ENCODE measurements at regions not wholly inside any gene's neighbourhood (a gene's known extent, or its start where the extent isn't known, plus 50 kb on each side); places are given as distances from the start of the nearest gene placed in this dataset.

DNA sequence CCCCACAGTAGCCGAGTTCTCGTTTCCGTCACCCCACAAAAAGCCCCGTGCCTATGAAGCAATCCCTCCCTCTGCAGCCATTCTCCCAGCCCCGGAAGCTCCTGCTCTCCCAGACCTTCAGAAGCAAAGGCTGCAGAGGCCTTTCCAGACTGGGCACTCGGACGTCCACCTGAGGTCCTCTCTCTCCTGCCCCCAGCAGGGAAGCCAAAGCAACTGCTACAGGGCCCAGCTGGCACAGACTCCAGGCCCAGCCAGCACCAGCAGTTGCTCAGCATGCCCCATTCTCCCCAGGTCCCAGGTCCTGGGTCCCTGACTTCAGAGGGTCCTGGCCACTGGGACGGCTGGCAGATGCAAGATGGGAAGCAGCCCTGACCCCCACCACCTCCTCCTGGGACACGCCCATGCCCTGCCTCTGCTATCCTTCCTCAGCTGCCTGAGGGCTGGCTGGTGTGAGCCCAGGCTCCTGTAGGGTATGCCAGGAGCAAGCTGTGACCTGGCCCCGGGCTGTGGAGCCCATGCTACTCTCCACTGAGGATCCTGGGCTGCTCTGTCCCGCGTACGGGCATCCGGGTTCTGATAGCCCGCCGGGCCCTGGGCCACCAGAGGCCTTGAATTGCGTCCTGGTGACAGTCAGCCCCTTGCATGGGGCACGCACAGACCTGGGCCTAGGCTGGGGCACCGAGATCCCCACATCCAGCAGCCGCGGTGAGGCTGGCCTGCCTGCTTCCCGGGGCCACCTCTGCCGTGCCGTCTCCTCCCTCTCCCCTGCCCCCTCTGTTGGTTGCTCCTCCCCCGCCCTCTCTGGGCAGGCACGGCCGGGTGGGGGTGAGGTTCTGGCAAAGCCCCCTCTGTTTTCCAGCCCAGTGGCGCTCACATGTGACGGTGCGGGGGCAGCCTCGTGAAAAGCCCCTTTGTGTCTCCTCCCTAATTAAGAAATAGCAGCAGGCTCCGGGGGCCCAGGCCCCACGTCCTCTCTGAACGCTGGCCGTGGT, 1310.3 kb downstream of the BRD1 start:
- DNase-seq = no peak
- intact Hi-C loops (cut with DNase I) = no loop called here
- 64 to 69% methylated on average over 7 to 10 of the region's 35 CpGs for WGBS, 2 donors
- H3K36me3 ChIP-seq = no peaks in the 10 kb centered on the region
- peaks cover 0 to 11% (median 0%) of the 10 kb centered on the region in 4 donors for H3K27me3 ChIP-seq
- TF ChIP-seq, protein P1, sequence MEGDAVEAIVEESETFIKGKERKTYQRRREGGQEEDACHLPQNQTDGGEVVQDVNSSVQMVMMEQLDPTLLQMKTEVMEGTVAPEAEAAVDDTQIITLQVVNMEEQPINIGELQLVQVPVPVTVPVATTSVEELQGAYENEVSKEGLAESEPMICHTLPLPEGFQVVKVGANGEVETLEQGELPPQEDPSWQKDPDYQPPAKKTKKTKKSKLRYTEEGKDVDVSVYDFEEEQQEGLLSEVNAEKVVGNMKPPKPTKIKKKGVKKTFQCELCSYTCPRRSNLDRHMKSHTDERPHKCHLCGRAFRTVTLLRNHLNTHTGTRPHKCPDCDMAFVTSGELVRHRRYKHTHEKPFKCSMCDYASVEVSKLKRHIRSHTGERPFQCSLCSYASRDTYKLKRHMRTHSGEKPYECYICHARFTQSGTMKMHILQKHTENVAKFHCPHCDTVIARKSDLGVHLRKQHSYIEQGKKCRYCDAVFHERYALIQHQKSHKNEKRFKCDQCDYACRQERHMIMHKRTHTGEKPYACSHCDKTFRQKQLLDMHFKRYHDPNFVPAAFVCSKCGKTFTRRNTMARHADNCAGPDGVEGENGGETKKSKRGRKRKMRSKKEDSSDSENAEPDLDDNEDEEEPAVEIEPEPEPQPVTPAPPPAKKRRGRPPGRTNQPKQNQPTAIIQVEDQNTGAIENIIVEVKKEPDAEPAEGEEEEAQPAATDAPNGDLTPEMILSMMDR (IDR thresholded peaks at IDR 0.05) = no peak
- TF ChIP-seq POLR2A (IDR thresholded peaks at IDR 0.05) = no peak
- no peak overlapping the region for H3K4me3 ChIP-seq
- no peaks in the 10 kb centered on the region for H3K4me1 ChIP-seq
- H3K9me3 ChIP-seq = no peaks in the 10 kb centered on the region
- no peak overlapping the region for H3K27ac ChIP-seq

DNA sequence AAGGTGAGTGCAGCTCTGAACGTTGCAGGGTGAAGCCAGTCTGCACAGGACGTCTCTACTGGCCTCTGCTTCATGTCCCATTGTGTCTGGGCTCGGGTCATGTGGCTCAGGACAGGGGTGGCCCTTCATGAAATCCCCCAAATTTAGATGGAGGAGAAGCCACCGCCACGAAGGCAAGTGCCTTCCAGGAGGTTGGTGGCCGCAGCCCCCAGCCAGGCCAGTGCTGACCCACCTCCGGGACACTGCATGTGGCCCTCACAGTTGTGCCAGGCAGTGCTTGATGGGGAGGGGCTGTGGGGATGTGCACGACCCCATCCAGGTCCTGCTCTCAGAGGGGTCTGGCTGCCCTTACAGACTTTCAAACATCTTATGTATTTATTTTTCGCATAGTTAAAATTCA, 1311.1 kb downstream of the BRD1 start:
- TF ChIP-seq, protein P1 (IDR thresholded peaks at IDR 0.05) = no peak
- no peak for TF ChIP-seq POLR2A (IDR thresholded peaks at IDR 0.05)
- Histone ChIP-seq H3K27me3 (peaks cover 0 to 4% (median 0%) of the 10 kb centered on the region in 4 donors), H3K4me1 (no peaks in the 10 kb centered on the region), H3K36me3 (no peaks in the 10 kb centered on the region), H3K9me3 (no peaks in the 10 kb centered on the region), H3K4me3 (no peak overlapping the region), H3K27ac (no peak overlapping the region)
- DNase-seq = no peak
- 72 to 74% methylated on average over 4 of the region's 9 CpGs for WGBS, 2 donors
- intact Hi-C loops (cut with DNase I) = no loop called here

DNA sequence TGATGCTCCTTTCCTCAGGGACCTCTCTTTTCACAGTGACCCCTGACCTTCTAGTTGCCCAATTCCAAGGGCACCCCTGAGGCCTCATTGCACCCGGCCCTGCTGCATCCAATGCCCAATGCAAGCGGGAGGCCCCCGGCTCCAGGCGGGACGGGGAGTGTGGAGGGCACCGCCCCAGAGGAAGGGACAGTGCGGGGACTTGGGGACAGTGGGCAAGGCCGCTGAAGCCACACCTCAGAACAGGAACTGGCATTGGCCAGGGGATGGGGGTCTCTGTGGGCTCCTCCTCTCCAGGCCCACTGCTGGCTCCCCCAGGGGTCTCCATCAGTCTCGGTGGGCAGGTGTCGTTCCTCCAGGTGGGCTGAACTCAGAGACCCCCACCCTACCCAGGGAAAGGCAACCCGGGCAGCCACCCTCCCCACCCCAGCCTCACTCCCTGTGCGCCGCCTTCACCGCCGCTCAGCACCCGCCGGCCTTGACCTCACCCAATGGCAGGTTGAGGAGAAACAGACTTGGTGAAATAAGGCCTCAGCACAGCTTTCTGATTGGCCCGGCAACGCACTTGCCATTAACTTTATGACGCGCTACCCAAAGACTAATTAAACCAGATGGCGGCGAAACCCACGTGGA, 1312.0 kb downstream of the BRD1 start:
- WGBS, 2 donors = 83 to 91% methylated on average over 10 to 13 of the region's 24 CpGs
- TF ChIP-seq POLR2A (IDR thresholded peaks at IDR 0.05) = no peak
- TF ChIP-seq, protein P1 (IDR thresholded peaks at IDR 0.05) = no peak
- intact Hi-C loops (cut with DNase I) = no loop called here

DNA sequence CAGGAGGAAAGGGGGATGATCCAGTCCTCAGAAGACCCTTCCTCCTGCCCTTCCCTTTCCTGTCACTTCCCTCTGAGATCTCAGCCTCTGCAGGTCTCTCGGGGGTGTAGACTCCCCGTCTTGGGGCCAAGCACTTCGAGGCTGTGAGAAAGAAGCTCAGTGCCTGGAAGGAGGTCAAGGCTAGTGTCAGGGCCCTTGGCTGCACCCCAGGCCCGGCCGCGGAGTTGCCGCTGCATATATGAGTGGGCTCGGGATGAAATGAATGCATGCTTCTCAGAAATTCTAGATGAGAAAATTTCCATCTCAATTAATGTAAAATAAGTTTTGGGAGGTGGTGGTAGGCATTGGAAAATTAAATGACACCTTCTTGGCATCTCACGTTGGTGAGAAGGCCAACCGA, 1313.7 kb downstream of the BRD1 start:
- Histone ChIP-seq H3K9me3 (no peaks in the 10 kb centered on the region), H3K27me3 (peaks cover 0 to 4% (median 0%) of the 10 kb centered on the region in 4 donors), H3K27ac (no peak overlapping the region), H3K4me3 (no peak overlapping the region), H3K36me3 (no peaks in the 10 kb centered on the region), H3K4me1 (no peaks in the 10 kb centered on the region)
- TF ChIP-seq, protein P1 (IDR thresholded peaks at IDR 0.05) = no peak
- no peak for TF ChIP-seq POLR2A (IDR thresholded peaks at IDR 0.05)
- WGBS, 2 donors = 77 to 82% methylated on average over 7 to 8 of the region's 10 CpGs
- no peak for DNase-seq
- intact Hi-C loops (cut with DNase I) = no loop called here

More for the DNA sequence above, 1312.0 kb downstream of the BRD1 start:
- peaks cover 0 to 4% (median 0%) of the 10 kb centered on the region in 4 donors for H3K27me3 ChIP-seq
- H3K4me1 ChIP-seq = no peaks in the 10 kb centered on the region
- no peak for DNase-seq
- no peaks in the 10 kb centered on the region for H3K9me3 ChIP-seq
- H3K36me3 ChIP-seq = no peaks in the 10 kb centered on the region
- no peak overlapping the region for H3K4me3 ChIP-seq
- H3K27ac ChIP-seq = no peak overlapping the region

DNA sequence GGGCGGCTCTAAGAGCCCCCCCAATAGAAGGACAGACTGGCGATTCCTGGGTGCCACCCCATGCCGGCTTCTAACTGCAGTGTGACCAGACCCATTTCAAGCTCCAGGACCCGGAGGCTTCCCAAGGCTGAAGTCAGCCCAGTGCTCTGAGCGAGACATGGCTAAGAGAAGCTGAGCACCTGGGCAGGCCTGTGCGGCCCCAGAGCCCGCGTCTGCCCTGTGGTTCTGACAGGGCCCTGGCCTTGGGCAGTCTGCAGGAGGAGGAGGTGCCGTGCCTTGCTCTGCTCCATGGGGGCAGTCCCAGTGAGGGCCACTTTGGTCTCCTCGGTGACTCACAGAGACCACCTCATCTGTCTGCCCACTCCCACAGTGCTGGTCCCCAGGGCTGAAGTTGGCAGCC, 1314.2 kb downstream of the BRD1 start:
- no peaks in the 10 kb centered on the region for H3K36me3 ChIP-seq
- no peak overlapping the region for H3K27ac ChIP-seq
- peaks cover 0 to under 1% (median 0%) of the 10 kb centered on the region in 4 donors for H3K27me3 ChIP-seq
- no peak for TF ChIP-seq POLR2A (IDR thresholded peaks at IDR 0.05)
- TF ChIP-seq, protein P1 (IDR thresholded peaks at IDR 0.05) = no peak
- H3K4me3 ChIP-seq = no peak overlapping the region
- intact Hi-C loops (cut with DNase I) = no loop called here
- no peaks in the 10 kb centered on the region for H3K9me3 ChIP-seq
- no peak for DNase-seq
- H3K4me1 ChIP-seq = no peaks in the 10 kb centered on the region
- WGBS, 2 donors = 88% methylated on average over 6 of the region's 10 CpGs; no CpG with 5 or more reads in 1 of the 2 donors

All from esophagus squamous epithelium (tissue), 5 donors.